Transverse colon (tissue), 4 donors: ENCODE measurements at regions not wholly inside any gene's neighbourhood (a gene's known extent, or its start where the extent isn't known, plus 50 kb on each side); places are given as distances from the start of the nearest gene placed in this dataset.

ENCODE experiments used
- DNase-seq: peaks from one replicate; pipeline ENCODE4 v3.0.0-alpha.2; 2019
- H3K27ac ChIP-seq, 4 donors: fragments of 200-600 bp; sonication (generic); 2 replicates each; pipeline ENCODE4 v1.5.1; 2016 to 2018; ENCODE audit warnings: inconsistent platforms in 4 of 4
- H3K27me3 ChIP-seq: fragments of 200-600 bp; sonication (generic); 2 replicates; pipeline ENCODE4 v1.5.1; 2017; ENCODE audit warnings: inconsistent platforms
- H3K36me3 ChIP-seq, 4 donors: fragments of 200-600 bp; sonication (generic); 2 replicates each; pipeline ENCODE4 v1.5.1; 2017 to 2019; ENCODE audit warnings: inconsistent platforms in 4 of 4
- H3K4me1 ChIP-seq, 4 donors: fragments of 200-600 bp; sonication (generic); 2 replicates each; pipeline ENCODE4 v1.5.1; 2017 to 2020; ENCODE audit warnings: inconsistent platforms in 4 of 4
- H3K4me3 ChIP-seq, 4 donors: fragments of 200-600 bp; sonication (generic); 1 replicate in 1 of 4; 2 replicates in 3 of 4; pipeline versions ENCODE4 v1.5.1 to v1.6.1; 2017 to 2019; ENCODE audit warnings: inconsistent platforms in 4 of 4
- H3K9me3 ChIP-seq, 2 donors: fragments of 200-600 bp; sonication (generic); 2 replicates each; pipeline ENCODE4 v1.5.1; 2017 to 2019; ENCODE audit warnings: inconsistent platforms in 2 of 2
- EP300 ChIP-seq: sonication (generic); formaldehyde crosslinking; IDR thresholded peaks from one replicate; pipeline ENCODE4 v1.6.1; 2017; ENCODE audit warnings: antibody characterized with exemption, low read depth
- POLR2A ChIP-seq: fragments of 450-650 bp; IDR thresholded peaks from one replicate; pipeline ENCODE4 v1.6.1; 2016; ENCODE audit warnings: antibody characterized with exemption, mild to moderate bottlenecking, moderate library complexity
- POLR2AphosphoS5 ChIP-seq, 3 donors: sonication (generic); formaldehyde crosslinking; IDR thresholded peaks; one replicate each; pipeline ENCODE4 v1.6.1; 2016; ENCODE audit warnings: antibody characterized with exemption in 3 of 3
- WGBS, 2 donors: methylation state at CpG; one replicate each; pipeline ENCODE4 v1.1.5; 2018; ENCODE audit warnings: low coverage in 1 of 2; 5-methylcytosine and 5-hydroxymethylcytosine counted together
- in situ Hi-C, 4 donors: fragments of 200-750 bp; cut with MboI; loops; one replicate each; pipeline versions ENCODE4 v1.15.0 to v1.15.1; 2017; ENCODE audit warnings: low sequenced_read_pairs in 3 of 4, low pct_ligation_motif_present in 1 of 4, low pct_unique_long_range_greater_than_20kb in 1 of 4
- intact Hi-C: fragments of 100-400 bp; cut with DNase I; formaldehyde crosslinking; loops from one replicate; pipeline ENCODE4 v1.15.1; 2023; ENCODE audit warnings: low total_unique reads
- TF ChIP-seq, protein P1 (sequence below), 5 experiments: fragments of 200-600 bp in 3 of 5; fragments of 450-650 bp in 2 of 5; sonication (generic) in 3 of 5; IDR thresholded peaks; 1 replicate in 2 of 5; 2 replicates in 3 of 5; pipeline ENCODE4 v1.5.1; 2016 to 2017; ENCODE audit warnings: antibody characterized with exemption in 5 of 5, inconsistent platforms in 3 of 5, mild to moderate bottlenecking in 2 of 5, moderate library complexity in 1 of 5

DNA sequence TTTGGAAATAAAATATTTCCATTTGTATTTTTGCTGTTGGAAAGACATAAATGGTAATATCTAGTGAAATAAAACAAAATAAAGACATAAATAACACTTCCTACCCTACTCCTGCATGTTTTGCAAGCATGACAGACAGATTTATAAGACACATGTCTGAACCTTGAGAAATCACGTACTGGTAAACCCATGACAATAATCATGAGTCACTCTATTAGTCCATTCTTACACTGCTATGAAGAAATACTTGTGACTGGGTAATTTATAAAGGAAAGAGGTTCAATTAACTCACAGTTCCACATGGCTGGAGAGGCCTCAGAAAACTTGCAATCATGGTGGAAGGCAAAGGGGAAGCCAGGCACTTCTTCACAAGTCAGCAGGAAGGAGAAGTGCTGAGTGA is 942.2 kb downstream of the REEP3 start:
- no peaks in the 10 kb centered on the region for H3K27me3 ChIP-seq
- intact Hi-C loops (no loop called here), in situ Hi-C loops (no loop called here)
- H3K27ac ChIP-seq: no peak overlapping the region
- 66 to 80% methylated on average over 1 of the region's 1 CpG for WGBS, 2 donors
- DNase-seq: no peak
- peaks cover 0 to 4% of the 10 kb centered on the region in 2 donors for H3K9me3 ChIP-seq
- H3K4me1 ChIP-seq: no peaks in the 10 kb centered on the region
- H3K4me3 ChIP-seq: no peak overlapping the region
- H3K36me3 ChIP-seq: no peaks in the 10 kb centered on the region
- TF ChIP-seq, protein P1, sequence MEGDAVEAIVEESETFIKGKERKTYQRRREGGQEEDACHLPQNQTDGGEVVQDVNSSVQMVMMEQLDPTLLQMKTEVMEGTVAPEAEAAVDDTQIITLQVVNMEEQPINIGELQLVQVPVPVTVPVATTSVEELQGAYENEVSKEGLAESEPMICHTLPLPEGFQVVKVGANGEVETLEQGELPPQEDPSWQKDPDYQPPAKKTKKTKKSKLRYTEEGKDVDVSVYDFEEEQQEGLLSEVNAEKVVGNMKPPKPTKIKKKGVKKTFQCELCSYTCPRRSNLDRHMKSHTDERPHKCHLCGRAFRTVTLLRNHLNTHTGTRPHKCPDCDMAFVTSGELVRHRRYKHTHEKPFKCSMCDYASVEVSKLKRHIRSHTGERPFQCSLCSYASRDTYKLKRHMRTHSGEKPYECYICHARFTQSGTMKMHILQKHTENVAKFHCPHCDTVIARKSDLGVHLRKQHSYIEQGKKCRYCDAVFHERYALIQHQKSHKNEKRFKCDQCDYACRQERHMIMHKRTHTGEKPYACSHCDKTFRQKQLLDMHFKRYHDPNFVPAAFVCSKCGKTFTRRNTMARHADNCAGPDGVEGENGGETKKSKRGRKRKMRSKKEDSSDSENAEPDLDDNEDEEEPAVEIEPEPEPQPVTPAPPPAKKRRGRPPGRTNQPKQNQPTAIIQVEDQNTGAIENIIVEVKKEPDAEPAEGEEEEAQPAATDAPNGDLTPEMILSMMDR (IDR thresholded peaks at IDR 0.05): no peak
- no peak for TF ChIP-seq POLR2A

DNA sequence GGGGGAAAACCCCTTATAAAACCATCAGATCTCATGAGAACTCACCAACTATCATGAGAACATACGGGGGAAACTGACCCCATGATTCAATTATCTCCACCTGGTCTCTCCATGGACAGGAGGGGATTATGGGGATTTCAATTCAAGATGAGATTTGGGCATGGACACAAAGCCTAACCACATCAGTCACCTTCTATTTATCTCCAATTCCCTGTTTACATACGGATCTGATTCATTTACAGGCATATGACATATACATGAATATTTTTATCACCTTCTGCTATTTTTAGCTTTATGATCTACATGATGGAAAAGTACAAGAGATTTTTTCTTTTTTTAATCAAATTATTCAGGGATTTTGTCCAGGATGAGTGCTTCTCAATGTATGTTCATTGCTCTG is 944.5 kb downstream of the REEP3 start:
- Histone ChIP-seq H3K4me3 (no peak overlapping the region), H3K4me1 (no peaks in the 10 kb centered on the region), H3K27me3 (no peaks in the 10 kb centered on the region), H3K27ac (no peak overlapping the region), H3K9me3 (peaks cover 0 to 4% of the 10 kb centered on the region in 2 donors), H3K36me3 (no peaks in the 10 kb centered on the region)
- in situ Hi-C loops (no loop called here), intact Hi-C loops (no loop called here)
- no peak for TF ChIP-seq POLR2AphosphoS5 (IDR thresholded peaks at IDR 0.05)
- TF ChIP-seq EP300: no peak
- TF ChIP-seq, protein P1 (IDR thresholded peaks at IDR 0.05): no peak
- no peak for TF ChIP-seq POLR2A
- WGBS, 2 donors: 59 to 63% methylated on average over 2 of the region's 2 CpGs
- DNase-seq: no peak

DNA sequence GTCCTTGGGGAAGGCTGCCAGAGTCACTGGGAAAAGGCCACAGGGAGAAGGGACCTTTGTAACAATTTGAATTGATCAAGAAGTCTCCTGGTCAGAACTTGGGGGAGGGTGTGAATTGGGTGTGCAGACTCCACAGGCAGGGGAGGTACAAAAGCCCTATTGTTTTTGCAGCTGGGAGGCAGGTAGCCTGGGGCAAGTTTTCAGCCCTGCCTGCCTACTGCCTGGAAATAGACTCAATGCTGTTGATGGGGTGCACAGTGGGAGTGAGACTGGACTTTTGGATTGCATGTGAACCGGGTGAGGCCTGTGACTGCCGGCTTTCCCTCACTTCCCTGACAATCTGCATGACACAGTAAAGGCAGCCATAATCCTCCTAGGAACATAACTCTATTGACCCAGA is 947.0 kb downstream of the REEP3 start:
- in situ Hi-C loops: no loop called here
- intact Hi-C loops: no loop called here
- Histone ChIP-seq H3K4me3 (no peak overlapping the region), H3K27me3 (no peaks in the 10 kb centered on the region), H3K36me3 (no peaks in the 10 kb centered on the region), H3K4me1 (no peaks in the 10 kb centered on the region), H3K9me3 (peaks cover 0 to 4% of the 10 kb centered on the region in 2 donors), H3K27ac (no peak overlapping the region)
- TF ChIP-seq EP300 (no peak), POLR2A (no peak), POLR2AphosphoS5 (IDR thresholded peaks at IDR 0.05) (no peak)
- TF ChIP-seq, protein P1 (IDR thresholded peaks at IDR 0.05): no peak
- WGBS, 2 donors: 70% methylated on average over 2 of the region's 2 CpGs; no CpG with 5 or more reads in 1 of the 2 donors
- no peak for DNase-seq

DNA sequence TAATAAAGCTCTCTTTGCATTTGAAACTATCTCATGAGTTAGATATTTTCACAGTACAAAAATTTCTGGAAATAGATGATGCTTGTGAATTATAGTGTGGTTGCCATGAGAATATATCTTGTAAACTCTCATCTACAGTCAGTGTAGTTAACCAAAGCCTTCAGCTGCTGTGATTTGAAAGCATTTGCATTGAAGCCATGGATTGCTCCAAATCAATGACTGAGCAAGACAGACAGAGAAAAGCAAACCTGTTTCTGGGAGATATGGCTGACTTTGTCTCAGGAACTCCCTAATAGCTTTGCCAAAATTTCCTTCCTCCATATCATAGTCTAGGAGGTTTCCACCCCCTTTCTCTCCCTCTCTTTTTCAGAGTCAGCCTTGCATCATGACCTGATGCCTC is 955.3 kb downstream of the REEP3 start:
- Histone ChIP-seq H3K27ac (no peak overlapping the region), H3K4me3 (no peak overlapping the region), H3K36me3 (no peaks in the 10 kb centered on the region), H3K27me3 (no peaks in the 10 kb centered on the region), H3K4me1 (no peaks in the 10 kb centered on the region), H3K9me3 (no peaks in the 10 kb centered on the region)
- TF ChIP-seq, protein P1 (IDR thresholded peaks at IDR 0.05): no peak
- TF ChIP-seq EP300: no peak
- TF ChIP-seq POLR2AphosphoS5 (IDR thresholded peaks at IDR 0.05): no peak
- no peak for TF ChIP-seq POLR2A
- in situ Hi-C loops (no loop called here), intact Hi-C loops (no loop called here)
- DNase-seq: no peak
